HUDEP-2 (cell line): ENCODE measurements at regions not wholly inside any gene's neighbourhood (a gene's known extent, or its start where the extent isn't known, plus 50 kb on each side); places are given as distances from the start of the nearest gene placed in this dataset.

Source experiments
- DNase-seq, 76 experiments: peaks; one replicate each; lab custom pipeline; 2025; ENCODE audit not compliant: unreplicated experiment in 76 of 76; lab: John Stamatoyannopoulos, UW

- no peak for DNase-seq
These were observed 785.0 kb upstream of the TSPY4 start for GRCh38 chrY:8552168-8552805.

GRCh38 chrY:8553614-8554013 is 783.6 kb upstream of the TSPY4 start:
- no peak for DNase-seq

GRCh38 chrY:8561385-8561784 is 775.9 kb upstream of the TSPY4 start:
- no peak for DNase-seq

GRCh38 chrY:8562456-8563090 is 774.7 kb upstream of the TSPY4 start:
- DNase-seq = no peak

GRCh38 chrY:8564421-8564820 is 772.8 kb upstream of the TSPY4 start:
- no peak for DNase-seq

GRCh38 chrY:8566198-8566597 is 771.1 kb upstream of the TSPY4 start:
- no peak for DNase-seq

- DNase-seq = peak in 13 of 76 experiments; percentile 0 to 21 (median 0)
These were observed 766.9 kb upstream of the TSPY4 start for GRCh38 chrY:8570384-8570783.

GRCh38 chrY:8572916-8573315 is 764.3 kb upstream of the TSPY4 start:
- DNase-seq = no peak

GRCh38 chrY:8582277-8582850 is 754.9 kb upstream of the TSPY4 start:
- no peak for DNase-seq

GRCh38 chrY:8583191-8583590 is 754.1 kb upstream of the TSPY4 start:
- no peak for DNase-seq

- no peak for DNase-seq
These were observed 746.6 kb upstream of the TSPY4 start for GRCh38 chrY:8590641-8591040.

- no peak for DNase-seq
These were observed 745.3 kb upstream of the TSPY4 start for GRCh38 chrY:8591821-8592516.

- DNase-seq = no peak
These were observed 742.6 kb upstream of the TSPY4 start for GRCh38 chrY:8594657-8595056.

GRCh38 chrY:8599141-8599540 is 738.1 kb upstream of the TSPY4 start:
- no peak for DNase-seq

- DNase-seq = no peak
These were observed 726.6 kb upstream of the TSPY4 start for GRCh38 chrY:8610620-8611019.

GRCh38 chrY:8611815-8612214 is 725.4 kb upstream of the TSPY4 start:
- DNase-seq = no peak

GRCh38 chrY:8618302-8618701 is 719.0 kb upstream of the TSPY4 start:
- DNase-seq = no peak

GRCh38 chrY:8622156-8622555 is 715.1 kb upstream of the TSPY4 start:
- no peak for DNase-seq

GRCh38 chrY:8622856-8623255 is 714.4 kb upstream of the TSPY4 start:
- no peak for DNase-seq

GRCh38 chrY:8629636-8630035 is 707.6 kb upstream of the TSPY4 start:
- DNase-seq = no peak

- DNase-seq = no peak
These were observed 699.2 kb upstream of the TSPY4 start for GRCh38 chrY:8638111-8638510.

GRCh38 chrY:8644926-8645325 is 692.3 kb upstream of the TSPY4 start:
- DNase-seq = no peak
